H1 (cell line): ENCODE measurements at regions not wholly inside any gene's neighbourhood (a gene's known extent, or its start where the extent isn't known, plus 50 kb on each side); places are given as distances from the start of the nearest gene placed in this dataset.

Experiments used
- CTCF ChIA-PET: fragments of 300-600 bp; sonication (Branson Sonifier 250); formaldehyde crosslinking; loops from one replicate; lab custom pipeline; 2021; ENCODE audit not compliant: partially characterized antibody; lab: Charles Lee
- POLR2A ChIA-PET: fragments of 300-600 bp; sonication (Branson Sonifier 250); formaldehyde crosslinking; loops from one replicate; lab custom pipeline; 2021; ENCODE audit warnings: inconsistent platforms; ENCODE audit not compliant: partially characterized antibody; lab: Charles Lee
- DNase-seq, 2 experiments: peaks; one replicate each; pipeline versions ENCODE4 v3.0.0 to v3.0.0-alpha.2; 2010 to 2022; ENCODE audit warnings: low spot score in 2 of 2, low read depth in 1 of 2, mixed read lengths in 1 of 2
- FAIRE-seq: peaks from 2 replicates; lab custom pipeline; 2011; peaks lifted over from hg19 to GRCh38; lab: Jason Lieb, UNC
- H2AFZ ChIP-seq: 2 replicates; pipeline ENCODE4 v1.8.1; 2012; ENCODE audit warnings: low read length, inconsistent platforms
- H2AK5ac ChIP-seq: 2 replicates; pipeline ENCODE4 v1.6.1; 2013; ENCODE audit warnings: low read depth, low read length
- H2BK120ac ChIP-seq: replicated peaks from 2 replicates; pipeline ENCODE3; 2013; ENCODE audit warnings: low read depth, low read length, inconsistent platforms
- H2BK12ac ChIP-seq: 2 replicates; pipeline ENCODE4 v1.6.1; 2013; ENCODE audit warnings: low read depth, low read length
- H2BK15ac ChIP-seq: 2 replicates; pipeline ENCODE4 v1.6.1; 2013; ENCODE audit warnings: low read length
- H2BK20ac ChIP-seq: 2 replicates; pipeline ENCODE4 v1.6.1; 2013; ENCODE audit warnings: low read length
- H2BK5ac ChIP-seq: 2 replicates; pipeline ENCODE4 v1.6.1; 2013; ENCODE audit warnings: low read depth, low read length
- H3K14ac ChIP-seq: 2 replicates; pipeline ENCODE4 v1.6.1; 2013; ENCODE audit warnings: inconsistent platforms; ENCODE audit not compliant: insufficient read length
- H3K18ac ChIP-seq: 2 replicates; pipeline ENCODE4 v1.6.1; 2013; ENCODE audit warnings: low read length; ENCODE audit errors: extremely low read depth
- H3K23ac ChIP-seq: 2 replicates; pipeline ENCODE4 v1.6.1; 2013; ENCODE audit warnings: inconsistent platforms; ENCODE audit not compliant: insufficient read length
- H3K23me2 ChIP-seq: 2 replicates; pipeline ENCODE4 v1.6.1; 2013; ENCODE audit warnings: low read depth, low read length
- H3K27ac ChIP-seq: 2 replicates; pipeline ENCODE4 v1.6.1; 2011; ENCODE audit warnings: low read depth, low read length, inconsistent platforms
- H3K27me3 ChIP-seq, 4 experiments: replicated peaks in 1 of 4; 1 replicate in 1 of 4; 2 replicates in 3 of 4; pipeline versions ENCODE4 v1.6.1 to v1.8.1; 2011 to 2013; ENCODE audit warnings: low read length in 3 of 4, mild to moderate bottlenecking in 3 of 4, inconsistent platforms in 2 of 4, mixed read lengths in 2 of 4, moderate library complexity in 1 of 4; ENCODE audit not compliant: control insufficient read depth in 3 of 4, insufficient read depth in 3 of 4; ENCODE audit errors: extremely low read depth in 1 of 4
- H3K36me3 ChIP-seq, 4 experiments: 2 replicates each; pipeline versions ENCODE4 v1.6.1 to v1.8.1; 2011 to 2013; ENCODE audit warnings: mild to moderate bottlenecking in 4 of 4, low read length in 3 of 4, moderate library complexity in 2 of 4, control low read depth in 1 of 4, inconsistent platforms in 1 of 4; ENCODE audit not compliant: insufficient read depth in 4 of 4, control insufficient read depth in 2 of 4
- H3K4ac ChIP-seq: replicated peaks from 2 replicates; pipeline ENCODE3; 2013; ENCODE audit warnings: low read length, low read depth, mixed read lengths, inconsistent platforms; ENCODE audit not compliant: insufficient read length
- H3K4me1 ChIP-seq, 4 experiments: replicated peaks in 1 of 4; 1 replicate in 1 of 4; 2 replicates in 3 of 4; pipeline versions ENCODE4 v1.6.1 to v1.8.1; 2011 to 2013; ENCODE audit warnings: low read length in 3 of 4, inconsistent platforms in 2 of 4, mixed read lengths in 1 of 4; ENCODE audit not compliant: insufficient read depth in 4 of 4, control insufficient read depth in 3 of 4
- H3K4me2 ChIP-seq, 2 experiments: 2 replicates each; pipeline versions ENCODE4 v1.6.1 to v1.8.1; 2011 to 2013; ENCODE audit warnings: low read depth in 2 of 2, low read length in 2 of 2, control low read depth in 1 of 2, inconsistent platforms in 1 of 2, mild to moderate bottlenecking in 1 of 2; ENCODE audit not compliant: insufficient read depth in 1 of 2
- H3K4me3 ChIP-seq, 4 experiments: fragments of 200-600, 300-600 bp in 1 of 4; sonication (generic), shearing (Covaris generic), sonication (Bioruptor Twin) in 1 of 4; 2 replicates each; pipeline versions ENCODE4 v1.5.1 to v1.8.1; 2011 to 2016; ENCODE audit warnings: low read length in 4 of 4, low read depth in 3 of 4, control low read depth in 2 of 4, inconsistent platforms in 2 of 4, mild to moderate bottlenecking in 2 of 4, mixed read lengths in 1 of 4, moderate library complexity in 1 of 4; ENCODE audit not compliant: insufficient read depth in 2 of 4; ENCODE audit errors: extremely low read depth in 1 of 4
- H3K56ac ChIP-seq: replicated peaks from 2 replicates; pipeline ENCODE3; 2013; ENCODE audit warnings: low read depth, mild to moderate bottlenecking, mixed read lengths, low read length, inconsistent platforms; ENCODE audit not compliant: insufficient read length
- H3K79me1 ChIP-seq: 2 replicates; pipeline ENCODE4 v1.6.1; 2013; ENCODE audit warnings: low read depth, low read length, control low read depth
- H3K79me2 ChIP-seq, 2 experiments: 2 replicates each; pipeline versions ENCODE4 v1.6.1 to v1.8.1; 2012 to 2013; ENCODE audit warnings: low read length in 2 of 2, mild to moderate bottlenecking in 2 of 2, inconsistent platforms in 1 of 2; ENCODE audit not compliant: insufficient read depth in 2 of 2, control insufficient read depth in 1 of 2
- H3K9ac ChIP-seq, 4 experiments: replicated peaks in 1 of 4; 1 replicate in 1 of 4; 2 replicates in 3 of 4; pipeline versions ENCODE4 v1.6.1 to v1.8.1; 2011 to 2013; ENCODE audit warnings: low read depth in 3 of 4, low read length in 3 of 4, control low read depth in 2 of 4, mild to moderate bottlenecking in 2 of 4, moderate library complexity in 2 of 4, inconsistent platforms in 1 of 4; ENCODE audit errors: extremely low read depth in 1 of 4
- H3K9me3 ChIP-seq, 2 experiments: 2 replicates each; pipeline versions ENCODE4 v1.6.1 to v1.8.1; 2012 to 2013; ENCODE audit warnings: mild to moderate bottlenecking in 2 of 2, moderate library complexity in 2 of 2, control low read depth in 1 of 2, inconsistent platforms in 1 of 2, low read depth in 1 of 2, low read length in 1 of 2, mixed read lengths in 1 of 2; ENCODE audit not compliant: insufficient read depth in 2 of 2
- H4K20me1 ChIP-seq, 2 experiments: replicated peaks in 1 of 2; 2 replicates each; pipeline versions ENCODE3 to v1.8.1; 2011 to 2013; ENCODE audit warnings: inconsistent platforms in 2 of 2, low read length in 2 of 2, mild to moderate bottlenecking in 1 of 2; ENCODE audit not compliant: insufficient read depth in 2 of 2, control insufficient read depth in 1 of 2
- H4K5ac ChIP-seq: 2 replicates; pipeline ENCODE4 v1.6.1; 2013; ENCODE audit warnings: low read length, low read depth, mixed read lengths, inconsistent platforms; ENCODE audit not compliant: insufficient read length
- H4K8ac ChIP-seq: 2 replicates; pipeline ENCODE4 v1.8.0; 2013; ENCODE audit warnings: mild to moderate bottlenecking, moderate library complexity, low read length, inconsistent platforms; ENCODE audit not compliant: insufficient read depth; ENCODE audit errors: extremely low read depth
- H4K91ac ChIP-seq: replicated peaks from 2 replicates; pipeline ENCODE3; 2013; ENCODE audit warnings: low read length, mixed read lengths, inconsistent platforms; ENCODE audit not compliant: insufficient read length
- BACH1 ChIP-seq: IDR thresholded peaks from 2 replicates; pipeline ENCODE4 v1.6.1; 2012; ENCODE audit warnings: low read length, improper control_type of control experiment
- BCL11A ChIP-seq, 2 experiments: IDR thresholded peaks; one replicate each; pipeline ENCODE4 v1.6.1; 2011; ENCODE audit warnings: low read depth in 2 of 2, low read length in 2 of 2, mild to moderate bottlenecking in 2 of 2
- CBX5 ChIP-seq: fragments of 300-800, 300-1000 bp; sonication (generic); IDR thresholded peaks from 2 replicates; pipeline ENCODE4 v1.7.1; 2016; ENCODE audit warnings: antibody characterized with exemption, low read length, low read depth
- CHD1 ChIP-seq: IDR thresholded peaks from 2 replicates; pipeline ENCODE4 v1.6.1; 2012; ENCODE audit warnings: low read depth, low read length, improper control_type of control experiment
- EP300 ChIP-seq, 2 experiments: IDR thresholded peaks; 1 replicate in 1 of 2; 2 replicates in 1 of 2; pipeline ENCODE4 v1.6.1; 2011 to 2012; ENCODE audit warnings: low read depth in 2 of 2, low read length in 2 of 2, mild to moderate bottlenecking in 2 of 2, borderline replicate concordance in 1 of 2, inconsistent platforms in 1 of 2, moderate library complexity in 1 of 2
- GABPA ChIP-seq: IDR thresholded peaks from 2 replicates; pipeline ENCODE4 v1.6.1; 2011; ENCODE audit warnings: mild to moderate bottlenecking, low read length, moderate library complexity, borderline replicate concordance; ENCODE audit not compliant: insufficient read depth
- POLR2AphosphoS5 ChIP-seq: IDR thresholded peaks from 2 replicates; pipeline ENCODE4 v1.6.1; 2011; ENCODE audit warnings: low read depth, low read length
- RFX5 ChIP-seq: IDR thresholded peaks from 2 replicates; pipeline ENCODE4 v1.6.1; 2011; ENCODE audit warnings: low read depth, low read length, improper control_type of control experiment, borderline replicate concordance
- RNF2 ChIP-seq: fragments of 200-900, 300-1000 bp; sonication (generic); IDR thresholded peaks from 2 replicates; pipeline ENCODE4 v1.7.1; 2016; ENCODE audit warnings: borderline replicate concordance, low read depth, mild to moderate bottlenecking, antibody characterized with exemption, low read length; ENCODE audit not compliant: poor library complexity, severe bottlenecking; ENCODE audit errors: missing control alignments
- SP1 ChIP-seq: IDR thresholded peaks from 2 replicates; pipeline ENCODE4 v1.6.1; 2011; ENCODE audit warnings: low read depth, low read length
- SP4 ChIP-seq: IDR thresholded peaks from 2 replicates; pipeline ENCODE4 v1.6.1; 2012; ENCODE audit warnings: low read length, inconsistent platforms
- TBP ChIP-seq: IDR thresholded peaks from 2 replicates; pipeline ENCODE4 v1.6.1; 2011; ENCODE audit warnings: low read depth, low read length, improper control_type of control experiment
- TEAD4 ChIP-seq: IDR thresholded peaks from 2 replicates; pipeline ENCODE4 v1.6.1; 2012; ENCODE audit warnings: low read depth, low read length, inconsistent platforms, mixed read lengths
- WGBS, 2 experiments: shearing (Covaris generic) in 1 of 2; methylation state at CpG; one replicate each; pipeline versions ENCODE4 v1.1.6 to v1.1.7; 2013 to 2015; ENCODE audit warnings: low lambda C conversion rate in 2 of 2, mixed read lengths in 2 of 2, inconsistent platforms in 1 of 2, low coverage in 1 of 2, missing lambda C conversion rate in 1 of 2; ENCODE audit not compliant: insufficient replicate concordance in 2 of 2, insufficient coverage in 1 of 2, insufficient read length in 1 of 2; ENCODE audit errors: extremely low coverage in 1 of 2, missing lambda C conversion rate in 1 of 2; 5-methylcytosine and 5-hydroxymethylcytosine counted together
- TF ChIP-seq, protein P1 (sequence below): IDR thresholded peaks from 2 replicates; pipeline ENCODE4 v1.6.1; 2011; ENCODE audit warnings: low read length, improper control_type of control experiment

GRCh38 chr2:139622691-139623090 lies 842.5 kb upstream of the NXPH2 start:
- FAIRE-seq = no peak
- H2AK5ac ChIP-seq = no peak overlapping the region
- H3K23ac ChIP-seq = no peak overlapping the region
- TF ChIP-seq BCL11A (IDR thresholded peaks at IDR 0.05; ENCODE audit: low read depth in 2 of 2, low read length in 2 of 2) (no peak), SP4 (no peak), GABPA (no peak), CHD1 (no peak), SP1 (no peak), EP300 (IDR thresholded peaks at IDR 0.05; ENCODE audit: borderline replicate concordance in 1 of 2, low read depth in 2 of 2, low read length in 2 of 2) (no peak), POLR2AphosphoS5 (no peak), RNF2 (no peak), CBX5 (no peak), TEAD4 (no peak), BACH1 (no peak), RFX5 (no peak), TBP (no peak)
- TF ChIP-seq, protein P1, sequence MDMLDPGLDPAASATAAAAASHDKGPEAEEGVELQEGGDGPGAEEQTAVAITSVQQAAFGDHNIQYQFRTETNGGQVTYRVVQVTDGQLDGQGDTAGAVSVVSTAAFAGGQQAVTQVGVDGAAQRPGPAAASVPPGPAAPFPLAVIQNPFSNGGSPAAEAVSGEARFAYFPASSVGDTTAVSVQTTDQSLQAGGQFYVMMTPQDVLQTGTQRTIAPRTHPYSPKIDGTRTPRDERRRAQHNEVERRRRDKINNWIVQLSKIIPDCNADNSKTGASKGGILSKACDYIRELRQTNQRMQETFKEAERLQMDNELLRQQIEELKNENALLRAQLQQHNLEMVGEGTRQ = no peak

More at GRCh38 chr2:139622691-139623090, 842.5 kb upstream of the NXPH2 start:
- Histone ChIP-seq H4K20me1 (no peaks in the 10 kb centered on the region), H3K56ac (no peak overlapping the region), H3K9me3 (no peaks in the 10 kb centered on the region), H2BK120ac (no peak overlapping the region), H3K79me1 (no peaks in the 10 kb centered on the region), H3K4me3 (no peak overlapping the region), H2BK20ac (no peak overlapping the region), H2BK15ac (no peak overlapping the region), H3K27me3 (no peaks in the 10 kb centered on the region; a peak in 1 of 7 replicates), H3K36me3 (no peaks in the 10 kb centered on the region), H2BK5ac (no peak overlapping the region), H3K14ac (no peak overlapping the region), H3K23me2 (no peaks in the 10 kb centered on the region), H4K8ac (no peak overlapping the region), H3K4ac (no peak overlapping the region), H2BK12ac (no peak overlapping the region), H2AFZ (no peak overlapping the region), H3K4me2 (no peak overlapping the region), H4K5ac (no peak overlapping the region), H3K9ac (no peak overlapping the region), H3K4me1 (peaks cover 0 to 9% (median 0%) of the 10 kb centered on the region in 4 experiments; a peak in 3 of 7 replicates), H3K79me2 (no peaks in the 10 kb centered on the region), H4K91ac (no peak overlapping the region), H3K18ac (no peak overlapping the region), H3K27ac (no peak overlapping the region)
- POLR2A ChIA-PET = no interaction called here
- DNase-seq = no peak
- CTCF ChIA-PET = interaction anchor here (1.0 kb wide), 1 partner anchor 21 kb away, joined by 3 read pairs; no protein-coding TSS in a partner anchor
- 67% methylated on average over 1 of the region's 1 CpG; no CpG with 5 or more reads in 1 of the 2 experiments for WGBS, 2 experiments
